ENCODE measurements at regions not wholly inside any gene's neighbourhood (a gene's known extent, or its start where the extent isn't known, plus 50 kb on each side); places are given as distances from the start of the nearest gene placed in this dataset.

DNA sequence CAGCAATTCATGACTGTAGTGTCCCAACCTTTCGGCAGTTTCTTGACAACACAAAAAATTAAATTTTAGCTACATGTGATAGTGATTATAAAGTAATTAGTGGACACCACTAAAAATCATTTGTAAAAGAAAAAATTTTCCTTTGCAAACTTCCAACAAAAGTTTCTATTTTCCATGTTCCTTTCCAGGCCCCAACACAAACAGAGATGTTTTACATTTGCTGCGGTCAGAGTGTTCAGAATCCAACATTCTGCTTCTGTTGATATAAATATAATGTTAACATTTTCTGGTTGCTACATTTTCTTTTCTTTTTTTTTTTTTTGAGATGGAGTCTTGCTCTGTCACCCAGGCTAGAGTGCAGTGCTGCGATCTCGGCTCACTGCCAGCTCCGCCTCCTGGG is 54.9 kb upstream of the WLS start:
- H3K18ac ChIP-seq (ENCODE audit: insufficient read length, low read depth, low read length): no peak overlapping the region
- H3K27me3 Mint-ChIP-seq (ENCODE audit: low read depth): peaks cover 67% of the 10 kb centered on the region
- H3K4ac ChIP-seq (ENCODE audit: low read depth, low read length): no peak overlapping the region

More for the DNA sequence above, 54.9 kb upstream of the WLS start:
- DNase-seq: no peak
- Histone ChIP-seq H2BK12ac (ENCODE audit: insufficient read length, low read depth, low read length) (no peak overlapping the region), H3K56ac (ENCODE audit: insufficient read length, low read depth, low read length) (no peak overlapping the region), H4K91ac (ENCODE audit: insufficient read length, low read depth, low read length) (no peak overlapping the region), H3K79me1 (ENCODE audit: insufficient read depth, low read depth, low read length, poor library complexity, severe bottlenecking) (no peaks in the 10 kb centered on the region), H4K8ac (replicated peaks; ENCODE audit: insufficient read length, low read depth, low read length) (no peak overlapping the region), H3K9ac (ENCODE audit: extremely low read depth, insufficient read length, low read length) (no peak overlapping the region), H2BK20ac (ENCODE audit: low read depth, low read length, poor library complexity, severe bottlenecking) (no peak overlapping the region), H3K9me3 (ENCODE audit: control insufficient read depth, low read depth, low read length) (no peaks in the 10 kb centered on the region), H3T11ph (ENCODE audit: low read length) (no peak overlapping the region), H3K23ac (ENCODE audit: insufficient read length, low read depth, low read length) (no peak overlapping the region), H4K5ac (ENCODE audit: insufficient read length, low read depth, low read length) (no peak overlapping the region), H2BK120ac (ENCODE audit: low read depth, low read length, poor library complexity, severe bottlenecking) (no peak overlapping the region), H2AFZ (ENCODE audit: low read length) (no peak overlapping the region), H3K4me2 (ENCODE audit: insufficient read depth, insufficient read length, low read length) (no peak overlapping the region), H2BK5ac (ENCODE audit: insufficient read length, low read length) (no peak overlapping the region), H2BK15ac (ENCODE audit: low read depth, low read length) (no peak overlapping the region), H3K27me3 (ENCODE audit: insufficient read depth, low read length) (peaks cover 4% of the 10 kb centered on the region; the same call in 1 of the 2 replicates), H2AK5ac (ENCODE audit: insufficient read length, low read length) (no peak overlapping the region), H3K27ac (ENCODE audit: insufficient read length, low read depth, low read length) (no peak overlapping the region), H3K14ac (ENCODE audit: insufficient read depth, low read length) (no peak overlapping the region), H3K79me2 (ENCODE audit: insufficient read depth, low read length) (no peaks in the 10 kb centered on the region), H3K4me1 (ENCODE audit: insufficient read depth, low read length) (no peaks in the 10 kb centered on the region), H4K20me1 (ENCODE audit: control insufficient read depth, insufficient read depth, insufficient read length) (no peaks in the 10 kb centered on the region), H3K23me2 (ENCODE audit: insufficient read length, low read depth, low read length, poor library complexity, severe bottlenecking) (no peaks in the 10 kb centered on the region)
- whole genome bisulfite sequencing (ENCODE audit: extremely low coverage, insufficient read length, low lambda C conversion rate): no CpG with 5 or more reads among the region's 5 CpGs
- peaks cover 7 to 12% of the 10 kb centered on the region in 2 experiments for H3K4me1 Mint-ChIP-seq
- H3K4me3 Mint-ChIP-seq: no peak overlapping the region
- H3K27ac Mint-ChIP-seq: no peak overlapping the region
- H3K9me3 Mint-ChIP-seq: no peaks in the 10 kb centered on the region
- TF ChIP-seq, protein P1, sequence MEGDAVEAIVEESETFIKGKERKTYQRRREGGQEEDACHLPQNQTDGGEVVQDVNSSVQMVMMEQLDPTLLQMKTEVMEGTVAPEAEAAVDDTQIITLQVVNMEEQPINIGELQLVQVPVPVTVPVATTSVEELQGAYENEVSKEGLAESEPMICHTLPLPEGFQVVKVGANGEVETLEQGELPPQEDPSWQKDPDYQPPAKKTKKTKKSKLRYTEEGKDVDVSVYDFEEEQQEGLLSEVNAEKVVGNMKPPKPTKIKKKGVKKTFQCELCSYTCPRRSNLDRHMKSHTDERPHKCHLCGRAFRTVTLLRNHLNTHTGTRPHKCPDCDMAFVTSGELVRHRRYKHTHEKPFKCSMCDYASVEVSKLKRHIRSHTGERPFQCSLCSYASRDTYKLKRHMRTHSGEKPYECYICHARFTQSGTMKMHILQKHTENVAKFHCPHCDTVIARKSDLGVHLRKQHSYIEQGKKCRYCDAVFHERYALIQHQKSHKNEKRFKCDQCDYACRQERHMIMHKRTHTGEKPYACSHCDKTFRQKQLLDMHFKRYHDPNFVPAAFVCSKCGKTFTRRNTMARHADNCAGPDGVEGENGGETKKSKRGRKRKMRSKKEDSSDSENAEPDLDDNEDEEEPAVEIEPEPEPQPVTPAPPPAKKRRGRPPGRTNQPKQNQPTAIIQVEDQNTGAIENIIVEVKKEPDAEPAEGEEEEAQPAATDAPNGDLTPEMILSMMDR (conservative IDR thresholded peaks at IDR 0.05): no peak
- H3K36me3 Mint-ChIP-seq (ENCODE audit: insufficient read depth in 1 of 3, low read depth in 3 of 3): no peaks in the 10 kb centered on the region
